ENCODE measurements at regions not wholly inside any gene's neighbourhood (a gene's known extent, or its start where the extent isn't known, plus 50 kb on each side); places are given as distances from the start of the nearest gene placed in this dataset.

GRCh38 chr3:805326-805725, 287.5 kb upstream of the CNTN6 start (continued):
- TF ChIP-seq ZBTB1 (CRISPR knock-in tag; IDR thresholded peaks at IDR 0.05; ENCODE audit: borderline replicate concordance): no peak
- no peak for TF ChIP-seq ARID4A (CRISPR knock-in tag; IDR thresholded peaks at IDR 0.05; ENCODE audit: borderline replicate concordance)
- TF ChIP-seq NKX3-1 (CRISPR knock-in tag; IDR thresholded peaks at IDR 0.05): no peak
- TF ChIP-seq SAP130 (CRISPR knock-in tag; IDR thresholded peaks at IDR 0.05; ENCODE audit: low read depth): no peak
- no peak for TF ChIP-seq HNF4G (IDR thresholded peaks at IDR 0.05; ENCODE audit: borderline replicate concordance, low read depth, low read length)
- no peak for TF ChIP-seq HNF4G (CRISPR knock-in tag; IDR thresholded peaks at IDR 0.05; ENCODE audit: borderline replicate concordance, low read depth)
- TF ChIP-seq ZNF614 (CRISPR knock-in tag; IDR thresholded peaks at IDR 0.05; ENCODE audit: borderline replicate concordance): no peak

GRCh38 chr3:806006-806405, 286.8 kb upstream of the CNTN6 start:
- ATAC-seq (no peak), FAIRE-seq (no peak), DNase-seq (ENCODE audit: low spot score) (no peak)
- no peaks in the 10 kb centered on the region for H3K36me3 ChIP-seq (replicated peaks in 1 of 2; ENCODE audit: control insufficient read depth in 1 of 2, insufficient read depth in 2 of 2, low read length in 2 of 2)
- H3K27me3 ChIP-seq (ENCODE audit: control insufficient read depth in 1 of 2, insufficient read depth in 2 of 2, low read length in 2 of 2): no peaks in the 10 kb centered on the region
- no peak overlapping the region for H2AFZ ChIP-seq (ENCODE audit: low read length)
- 0% methylated on average over 2 of the region's 2 CpGs for WGBS (ENCODE audit: low lambda C conversion rate)
- H3K4me2 ChIP-seq (ENCODE audit: low read depth, low read length): no peak overlapping the region
- no peak overlapping the region for H3K27ac ChIP-seq (ENCODE audit: extremely low read length, insufficient read depth, low read length)
- in situ Hi-C loops (cut with HindIII; ENCODE audit: extremely low pct_ligation_motif_present, low pct_unique_long_range_greater_than_20kb): no loop called here
- ChIA-PET POLR2A (no interaction called here), CTCF (ENCODE audit: low intra/inter-chr PET ratio, low total read pairs) (no interaction called here)
- H3K4me1 ChIP-seq (ENCODE audit: insufficient read depth, low read length): no peaks in the 10 kb centered on the region
- H3K9me3 ChIP-seq (ENCODE audit: low read length): peaks cover 67% of the 10 kb centered on the region
- H3K9ac ChIP-seq (ENCODE audit: insufficient read depth, low read depth, low read length): no peak overlapping the region
- no peaks in the 10 kb centered on the region for H3K79me2 ChIP-seq (ENCODE audit: insufficient read depth, low read length)
- intact Hi-C loops (cut with micrococcal nuclease; ENCODE audit: unreplicated experiment): no loop called here
- H4K20me1 ChIP-seq (ENCODE audit: insufficient read depth, low read length): no peaks in the 10 kb centered on the region
- BruUV-seq (replicated peaks): no TSS peak
- no peak overlapping the region for H3K4me3 ChIP-seq (replicated peaks in 1 of 3; ENCODE audit: insufficient read depth in 1 of 3, low read depth in 2 of 3, low read length in 3 of 3)
- no peak for TF ChIP-seq BORCS8-MEF2B (CRISPR knock-in tag; IDR thresholded peaks at IDR 0.05)
- no peak for TF ChIP-seq GZF1 (CRISPR knock-in tag; IDR thresholded peaks at IDR 0.05)
- no peak for TF ChIP-seq RARA (CRISPR knock-in tag; IDR thresholded peaks at IDR 0.05)
- no peak for TF ChIP-seq ZNF367 (CRISPR knock-in tag; IDR thresholded peaks at IDR 0.05; ENCODE audit: borderline replicate concordance)
- no peak for TF ChIP-seq KLF11 (CRISPR knock-in tag; IDR thresholded peaks at IDR 0.05)
- no peak for TF ChIP-seq SRSF9 (IDR thresholded peaks at IDR 0.05; ENCODE audit: borderline replicate concordance, insufficient read depth, low read depth, low read length, poor library complexity, severe bottlenecking)
- TF ChIP-seq ZNF276 (CRISPR knock-in tag; IDR thresholded peaks at IDR 0.05; ENCODE audit: low read depth): no peak
- no peak for TF ChIP-seq ZFY (CRISPR knock-in tag; IDR thresholded peaks at IDR 0.05)
- no peak for TF ChIP-seq BCLAF1 (IDR thresholded peaks at IDR 0.05)
- TF ChIP-seq HNRNPL (IDR thresholded peaks at IDR 0.05; ENCODE audit: low read depth, low read length): no peak

All from HepG2 (cell line).